SK-N-SH treated with all-trans-retinoic acid at 6 μM for 48 hours (cell line): ENCODE measurements at regions not wholly inside any gene's neighbourhood (a gene's known extent, or its start where the extent isn't known, plus 50 kb on each side); places are given as distances from the start of the nearest gene placed in this dataset.

Experiments used
- ARNTL ChIP-seq: fragments of 450-650 bp; formaldehyde crosslinking; IDR thresholded peaks from 2 replicates; pipeline ENCODE4 v1.5.0; 2020; ENCODE audit warnings: low read depth, mild to moderate bottlenecking, moderate library complexity, borderline replicate concordance
- RARB ChIP-seq: fragments of 250-450 bp; sonication (Bioruptor Pico); IDR thresholded peaks from 2 replicates; pipeline ENCODE4 v1.8.0; 2021; ENCODE audit warnings: mild to moderate bottlenecking, moderate library complexity
- TOX ChIP-seq: fragments of 250-450 bp; sonication (Bioruptor Pico); IDR thresholded peaks from 2 replicates; pipeline ENCODE4 v1.8.0; 2021; ENCODE audit warnings: mild to moderate bottlenecking, moderate library complexity, borderline replicate concordance

GRCh38 chr17:77840513-77841165 is 117.9 kb upstream of the TNRC6C start:
- TF ChIP-seq ARNTL (CRISPR knock-in tag) (no peak), RARB (CRISPR knock-in tag) (no peak), TOX (CRISPR knock-in tag) (no peak)
